Thoracic aorta (tissue), 2 donors: ENCODE measurements at regions not wholly inside any gene's neighbourhood (a gene's known extent, or its start where the extent isn't known, plus 50 kb on each side); places are given as distances from the start of the nearest gene placed in this dataset.

ENCODE experiments used
- ATAC-seq: fragments of 150-250 bp; one replicate; pipeline ENCODE4 v1.8.0; 2017; ENCODE audit warnings: low read depth; ENCODE audit not compliant: insufficient number of reproducible peaks, low FRiP score
- DNase-seq: peaks from one replicate; pipeline ENCODE4 v3.0.0-alpha.2; 2020; ENCODE audit warnings: low spot score
- H3K27ac ChIP-seq, 2 donors: fragments of 200-600 bp; sonication (generic); 1 replicate in 1 of 2; 2 replicates in 1 of 2; pipeline ENCODE4 v1.5.1; 2016; ENCODE audit warnings: mild to moderate bottlenecking in 2 of 2, moderate library complexity in 2 of 2
- H3K27me3 ChIP-seq: fragments of 200-600 bp; sonication (generic); replicated peaks from 2 replicates; pipeline ENCODE4 v1.6.0; 2016; ENCODE audit warnings: mild to moderate bottlenecking; ENCODE audit not compliant: insufficient read depth
- H3K36me3 ChIP-seq: fragments of 200-600 bp; sonication (generic); one replicate; pipeline ENCODE4 v1.5.1; 2016
- H3K4me1 ChIP-seq, 2 donors: fragments of 200-600 bp; sonication (generic); 1 replicate in 1 of 2; 2 replicates in 1 of 2; pipeline versions ENCODE4 v1.5.1 to v1.6.0; 2016; ENCODE audit warnings: low read depth in 2 of 2, mild to moderate bottlenecking in 1 of 2; ENCODE audit not compliant: control insufficient read depth in 1 of 2
- H3K4me3 ChIP-seq: fragments of 200-600 bp; sonication (generic); 2 replicates; pipeline ENCODE4 v1.5.1; 2016; ENCODE audit warnings: mild to moderate bottlenecking
- H3K9me3 ChIP-seq: fragments of 200-600 bp; sonication (generic); 2 replicates; pipeline ENCODE4 v1.5.1; 2016
- TF ChIP-seq, protein P1 (sequence below): fragments of 200-600 bp; sonication (generic); IDR thresholded peaks from one replicate; pipeline ENCODE4 v1.5.1; 2019; ENCODE audit warnings: antibody characterized with exemption

DNA sequence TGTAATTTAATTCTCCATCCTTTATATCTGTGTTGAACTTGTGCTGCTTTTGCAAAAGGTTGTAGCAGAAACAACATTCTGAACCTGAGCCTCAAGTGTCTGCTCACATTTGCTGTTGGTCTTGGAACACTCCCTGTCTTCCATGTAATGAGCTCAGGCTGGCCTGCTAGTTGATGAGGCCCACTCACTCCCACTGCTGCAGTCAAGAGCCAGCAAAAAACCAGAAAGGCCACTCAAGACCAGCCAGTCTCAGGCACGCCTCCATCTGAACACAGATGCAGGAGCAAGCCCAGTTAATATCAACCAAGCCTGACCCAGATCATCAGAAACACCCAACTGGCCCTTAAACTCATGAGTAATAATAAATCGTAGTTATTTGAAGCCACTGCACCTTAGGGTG lies 342.2 kb upstream of the NFIA start:
- Histone ChIP-seq H3K9me3 (no peaks in the 10 kb centered on the region), H3K27ac (no peak overlapping the region), H3K4me3 (no peak overlapping the region), H3K36me3 (no peaks in the 10 kb centered on the region), H3K27me3 (no peaks in the 10 kb centered on the region), H3K4me1 (peaks cover 0 to 7% of the 10 kb centered on the region in 2 donors)
- TF ChIP-seq, protein P1, sequence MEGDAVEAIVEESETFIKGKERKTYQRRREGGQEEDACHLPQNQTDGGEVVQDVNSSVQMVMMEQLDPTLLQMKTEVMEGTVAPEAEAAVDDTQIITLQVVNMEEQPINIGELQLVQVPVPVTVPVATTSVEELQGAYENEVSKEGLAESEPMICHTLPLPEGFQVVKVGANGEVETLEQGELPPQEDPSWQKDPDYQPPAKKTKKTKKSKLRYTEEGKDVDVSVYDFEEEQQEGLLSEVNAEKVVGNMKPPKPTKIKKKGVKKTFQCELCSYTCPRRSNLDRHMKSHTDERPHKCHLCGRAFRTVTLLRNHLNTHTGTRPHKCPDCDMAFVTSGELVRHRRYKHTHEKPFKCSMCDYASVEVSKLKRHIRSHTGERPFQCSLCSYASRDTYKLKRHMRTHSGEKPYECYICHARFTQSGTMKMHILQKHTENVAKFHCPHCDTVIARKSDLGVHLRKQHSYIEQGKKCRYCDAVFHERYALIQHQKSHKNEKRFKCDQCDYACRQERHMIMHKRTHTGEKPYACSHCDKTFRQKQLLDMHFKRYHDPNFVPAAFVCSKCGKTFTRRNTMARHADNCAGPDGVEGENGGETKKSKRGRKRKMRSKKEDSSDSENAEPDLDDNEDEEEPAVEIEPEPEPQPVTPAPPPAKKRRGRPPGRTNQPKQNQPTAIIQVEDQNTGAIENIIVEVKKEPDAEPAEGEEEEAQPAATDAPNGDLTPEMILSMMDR, result no peak
- DNase-seq, result no peak
- no peak for ATAC-seq

DNA sequence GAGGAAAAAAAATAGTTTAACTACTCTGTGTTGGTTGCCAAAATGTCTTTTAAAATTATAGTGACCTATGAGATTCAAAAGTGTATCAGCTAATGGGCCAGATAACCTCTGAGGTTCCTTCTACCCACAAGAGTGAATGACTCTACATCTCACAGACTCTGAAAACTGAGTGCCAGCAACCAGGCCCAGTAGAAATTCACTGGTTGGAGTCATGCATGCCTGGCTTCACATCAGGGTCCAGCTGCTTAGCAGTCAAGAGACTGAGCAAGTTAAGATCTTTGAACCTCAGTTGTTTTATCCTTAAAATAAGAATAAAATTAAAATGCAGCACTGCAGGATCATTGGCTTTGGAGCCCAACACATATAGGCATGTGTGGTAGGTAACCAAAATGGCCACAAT lies 342.6 kb upstream of the NFIA start:
- no peak overlapping the region for H3K27ac ChIP-seq
- no peaks in the 10 kb centered on the region for H3K9me3 ChIP-seq
- H3K36me3 ChIP-seq, result no peaks in the 10 kb centered on the region
- DNase-seq (no peak), ATAC-seq (no peak)
- H3K4me1 ChIP-seq, result peaks cover 0 to 7% of the 10 kb centered on the region in 2 donors
- no peak overlapping the region for H3K4me3 ChIP-seq
- TF ChIP-seq, protein P1, result no peak
- H3K27me3 ChIP-seq, result no peaks in the 10 kb centered on the region

DNA sequence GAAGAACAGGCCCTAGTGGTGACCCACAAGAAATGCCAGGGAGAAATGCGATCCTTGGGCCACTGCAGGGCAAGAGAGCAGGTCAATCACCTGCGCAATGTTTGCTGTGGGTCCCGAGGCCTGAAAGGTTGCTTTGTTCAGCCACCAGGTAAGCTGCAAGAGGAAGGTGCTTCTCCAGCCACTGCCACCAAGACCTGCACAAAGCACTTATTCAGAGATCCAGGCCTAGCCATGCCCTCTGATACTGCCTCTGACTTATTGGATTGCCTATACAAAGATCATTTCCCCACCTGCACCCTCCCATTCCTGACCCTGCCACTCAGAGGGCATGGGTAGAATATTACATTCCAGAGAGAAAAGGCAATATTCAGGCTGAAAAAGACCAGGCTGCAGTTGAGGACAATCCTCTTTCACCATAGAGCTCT lies 349.4 kb upstream of the NFIA start:
- Histone ChIP-seq H3K27ac (no peak overlapping the region), H3K9me3 (no peaks in the 10 kb centered on the region), H3K27me3 (no peaks in the 10 kb centered on the region), H3K4me1 (no peaks in the 10 kb centered on the region), H3K36me3 (no peaks in the 10 kb centered on the region), H3K4me3 (no peak overlapping the region)
- ATAC-seq (no peak), DNase-seq (no peak)
- TF ChIP-seq, protein P1, result no peak

DNA sequence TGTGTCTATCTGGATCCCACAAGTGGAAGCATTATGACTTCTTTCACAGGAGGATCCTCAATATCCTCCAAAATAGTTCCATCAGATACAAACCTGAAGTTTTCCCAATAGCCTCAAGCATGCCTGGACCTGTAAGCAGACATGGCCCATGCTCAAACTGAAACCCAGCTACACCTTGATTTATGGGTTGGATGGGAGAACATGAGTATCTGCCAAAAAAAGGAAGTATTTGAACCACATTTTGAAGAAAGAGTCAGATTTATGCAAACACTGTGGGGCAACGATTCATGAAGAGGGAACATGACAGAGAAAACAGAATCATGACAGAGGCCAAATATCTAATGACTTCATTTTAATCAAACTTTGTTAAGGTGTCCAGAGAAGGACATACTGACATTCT lies 351.0 kb upstream of the NFIA start:
- no peaks in the 10 kb centered on the region for H3K27me3 ChIP-seq
- no peaks in the 10 kb centered on the region for H3K36me3 ChIP-seq
- H3K4me3 ChIP-seq, result no peak overlapping the region
- no peak overlapping the region for H3K27ac ChIP-seq
- H3K9me3 ChIP-seq, result no peaks in the 10 kb centered on the region
- ATAC-seq, result no peak
- DNase-seq, result no peak
- TF ChIP-seq, protein P1, result no peak
- peaks cover 0 to 7% of the 10 kb centered on the region in 2 donors for H3K4me1 ChIP-seq

DNA sequence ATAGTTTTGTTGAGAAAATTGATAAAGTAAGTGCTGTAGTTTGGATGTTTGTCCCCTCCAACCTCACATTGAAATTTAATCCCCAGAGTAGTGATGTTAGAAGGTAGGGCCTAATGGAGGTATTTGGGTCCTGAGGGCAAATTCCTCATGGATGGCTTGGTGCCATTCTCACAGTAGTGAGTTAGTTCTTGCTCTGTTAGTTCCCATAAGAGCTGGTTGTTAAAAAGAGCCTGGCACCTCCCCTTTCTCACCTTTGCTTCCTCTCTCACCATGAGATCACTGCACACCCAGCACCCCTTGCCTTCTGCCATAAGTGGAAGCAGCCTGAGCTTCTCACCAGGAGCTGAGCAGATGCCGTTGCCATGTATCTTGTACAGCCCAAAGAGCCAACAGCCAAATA lies 354.8 kb upstream of the NFIA start:
- no peaks in the 10 kb centered on the region for H3K9me3 ChIP-seq
- H3K4me1 ChIP-seq, result peaks cover 0 to 10% of the 10 kb centered on the region in 2 donors
- TF ChIP-seq, protein P1, result no peak
- no peak overlapping the region for H3K27ac ChIP-seq
- no peaks in the 10 kb centered on the region for H3K27me3 ChIP-seq
- H3K4me3 ChIP-seq, result no peak overlapping the region
- ATAC-seq (no peak), DNase-seq (no peak)
- H3K36me3 ChIP-seq, result no peaks in the 10 kb centered on the region
